Testis (tissue), 2 donors: ENCODE measurements at regions not wholly inside any gene's neighbourhood (a gene's known extent, or its start where the extent isn't known, plus 50 kb on each side); places are given as distances from the start of the nearest gene placed in this dataset.

Source experiments
- DNase-seq: peaks from one replicate; pipeline ENCODE4 v3.0.0-alpha.2; 2019
- H3K27ac ChIP-seq, 2 donors: fragments of 200-600 bp; sonication (generic); one replicate each; pipeline ENCODE4 v1.5.1; 2019
- H3K27me3 ChIP-seq: fragments of 200-600 bp; sonication (generic); one replicate; pipeline ENCODE4 v1.5.1; 2019
- H3K36me3 ChIP-seq: fragments of 200-600 bp; sonication (generic); one replicate; pipeline ENCODE4 v1.5.1; 2017; ENCODE audit warnings: low read depth; ENCODE audit errors: missing control alignments
- H3K4me1 ChIP-seq: fragments of 200-600 bp; sonication (generic); one replicate; pipeline ENCODE4 v1.5.1; 2019
- H3K4me3 ChIP-seq, 2 donors: fragments of 200-600 bp; sonication (generic); one replicate each; pipeline ENCODE4 v1.5.1; 2017 to 2019
- H3K9me3 ChIP-seq: fragments of 200-600 bp; sonication (generic); one replicate; pipeline ENCODE4 v1.5.1; 2017
- POLR2A ChIP-seq: fragments of 450-650 bp; IDR thresholded peaks from one replicate; pipeline ENCODE4 v1.6.1; 2017; ENCODE audit warnings: antibody characterized with exemption, mild to moderate bottlenecking, moderate library complexity
- WGBS, 2 donors: methylation state at CpG; one replicate each; pipeline ENCODE4 v1.1.5; 2018; 5-methylcytosine and 5-hydroxymethylcytosine counted together
- intact Hi-C: fragments of 100-400 bp; cut with DNase I; formaldehyde crosslinking; loops from one replicate; pipeline ENCODE4 v1.15.1; 2023; ENCODE audit warnings: low total_unique reads
- TF ChIP-seq, protein P1 (sequence below), 3 experiments: fragments of 450-650 bp in 2 of 3; fragments of 200-600 bp in 1 of 3; sonication (generic) in 1 of 3; IDR thresholded peaks; one replicate each; pipeline ENCODE4 v1.5.1; 2016 to 2019; ENCODE audit warnings: antibody characterized with exemption in 3 of 3, mild to moderate bottlenecking in 2 of 3, moderate library complexity in 1 of 3

GRCh38 chr4:38241541-38241940 lies 281.3 kb downstream of the PTTG2 start:
- Histone ChIP-seq H3K4me3 (no peak overlapping the region), H3K4me1 (no peaks in the 10 kb centered on the region), H3K9me3 (no peaks in the 10 kb centered on the region), H3K27ac (no peak overlapping the region), H3K36me3 (no peaks in the 10 kb centered on the region), H3K27me3 (no peaks in the 10 kb centered on the region)
- TF ChIP-seq, protein P1, sequence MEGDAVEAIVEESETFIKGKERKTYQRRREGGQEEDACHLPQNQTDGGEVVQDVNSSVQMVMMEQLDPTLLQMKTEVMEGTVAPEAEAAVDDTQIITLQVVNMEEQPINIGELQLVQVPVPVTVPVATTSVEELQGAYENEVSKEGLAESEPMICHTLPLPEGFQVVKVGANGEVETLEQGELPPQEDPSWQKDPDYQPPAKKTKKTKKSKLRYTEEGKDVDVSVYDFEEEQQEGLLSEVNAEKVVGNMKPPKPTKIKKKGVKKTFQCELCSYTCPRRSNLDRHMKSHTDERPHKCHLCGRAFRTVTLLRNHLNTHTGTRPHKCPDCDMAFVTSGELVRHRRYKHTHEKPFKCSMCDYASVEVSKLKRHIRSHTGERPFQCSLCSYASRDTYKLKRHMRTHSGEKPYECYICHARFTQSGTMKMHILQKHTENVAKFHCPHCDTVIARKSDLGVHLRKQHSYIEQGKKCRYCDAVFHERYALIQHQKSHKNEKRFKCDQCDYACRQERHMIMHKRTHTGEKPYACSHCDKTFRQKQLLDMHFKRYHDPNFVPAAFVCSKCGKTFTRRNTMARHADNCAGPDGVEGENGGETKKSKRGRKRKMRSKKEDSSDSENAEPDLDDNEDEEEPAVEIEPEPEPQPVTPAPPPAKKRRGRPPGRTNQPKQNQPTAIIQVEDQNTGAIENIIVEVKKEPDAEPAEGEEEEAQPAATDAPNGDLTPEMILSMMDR (IDR thresholded peaks at IDR 0.05) = no peak
- no peak for TF ChIP-seq POLR2A
- intact Hi-C loops = no loop called here
- WGBS, 2 donors = 89 to 98% methylated on average over 2 of the region's 2 CpGs
- DNase-seq = no peak

GRCh38 chr4:38242101-38242500 lies 281.9 kb downstream of the PTTG2 start:
- intact Hi-C loops = no loop called here
- WGBS, 2 donors = 94 to 96% methylated on average over 4 of the region's 4 CpGs
- H3K36me3 ChIP-seq = no peaks in the 10 kb centered on the region

GRCh38 chr4:38242822-38243387 lies 282.7 kb downstream of the PTTG2 start:
- no peaks in the 10 kb centered on the region for H3K4me1 ChIP-seq
- H3K4me3 ChIP-seq = no peak overlapping the region
- 60 to 64% methylated on average over 4 of the region's 4 CpGs for WGBS, 2 donors
- no peaks in the 10 kb centered on the region for H3K36me3 ChIP-seq
- no peaks in the 10 kb centered on the region for H3K27me3 ChIP-seq
- intact Hi-C loops = no loop called here
- no peak for DNase-seq
- H3K9me3 ChIP-seq = no peaks in the 10 kb centered on the region
- TF ChIP-seq POLR2A = no peak
- TF ChIP-seq, protein P1 (IDR thresholded peaks at IDR 0.05) = no peak
- no peak overlapping the region for H3K27ac ChIP-seq

More at GRCh38 chr4:38242101-38242500, 281.9 kb downstream of the PTTG2 start:
- TF ChIP-seq, protein P1 (IDR thresholded peaks at IDR 0.05) = no peak
- TF ChIP-seq POLR2A = no peak
- H3K4me1 ChIP-seq = no peaks in the 10 kb centered on the region
- H3K27ac ChIP-seq = no peak overlapping the region
- DNase-seq = no peak
- no peaks in the 10 kb centered on the region for H3K27me3 ChIP-seq
- H3K9me3 ChIP-seq = no peaks in the 10 kb centered on the region
- no peak overlapping the region for H3K4me3 ChIP-seq

DNA sequence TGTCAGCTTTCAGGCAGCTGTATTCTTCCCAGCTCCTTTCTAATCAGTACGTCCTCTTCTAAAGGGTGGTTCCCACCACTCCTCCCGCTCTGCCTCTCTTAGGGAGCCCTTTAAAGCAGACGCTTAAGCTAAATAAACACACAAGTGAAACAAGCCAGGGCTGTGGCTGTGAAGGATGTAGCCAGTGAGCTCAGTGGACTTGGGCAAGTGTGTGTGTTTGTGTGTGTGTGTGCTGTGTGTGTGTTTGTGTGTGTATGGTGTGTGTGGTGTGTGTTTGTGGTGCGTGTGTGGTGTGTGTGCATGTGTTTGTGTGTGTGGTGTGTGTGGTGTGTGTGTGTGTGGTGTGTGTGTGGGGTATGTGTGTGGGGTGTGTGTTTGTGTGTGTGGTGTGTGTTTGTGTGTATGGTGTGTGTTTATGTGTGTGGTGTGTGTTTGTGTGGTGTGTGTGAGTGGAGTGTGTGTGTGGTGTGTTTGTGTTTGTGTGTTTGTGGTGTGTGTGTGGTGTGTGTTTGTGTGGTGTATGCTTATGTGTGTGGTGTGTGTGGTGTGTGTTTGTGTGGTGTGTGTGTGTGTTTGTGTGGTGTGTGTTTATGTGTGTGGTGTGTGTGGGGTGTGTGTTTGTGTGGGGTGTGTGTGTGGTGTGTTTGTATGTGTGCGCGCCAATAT lies 283.3 kb downstream of the PTTG2 start:
- Histone ChIP-seq H3K27ac (no peak overlapping the region), H3K27me3 (no peaks in the 10 kb centered on the region), H3K36me3 (no peaks in the 10 kb centered on the region), H3K4me3 (no peak overlapping the region), H3K9me3 (no peaks in the 10 kb centered on the region), H3K4me1 (no peaks in the 10 kb centered on the region)
- no peak for DNase-seq
- whole genome bisulfite sequencing, 2 donors = 51 to 60% methylated on average over 6 of the region's 6 CpGs
- intact Hi-C loops = no loop called here
- no peak for TF ChIP-seq POLR2A

DNA sequence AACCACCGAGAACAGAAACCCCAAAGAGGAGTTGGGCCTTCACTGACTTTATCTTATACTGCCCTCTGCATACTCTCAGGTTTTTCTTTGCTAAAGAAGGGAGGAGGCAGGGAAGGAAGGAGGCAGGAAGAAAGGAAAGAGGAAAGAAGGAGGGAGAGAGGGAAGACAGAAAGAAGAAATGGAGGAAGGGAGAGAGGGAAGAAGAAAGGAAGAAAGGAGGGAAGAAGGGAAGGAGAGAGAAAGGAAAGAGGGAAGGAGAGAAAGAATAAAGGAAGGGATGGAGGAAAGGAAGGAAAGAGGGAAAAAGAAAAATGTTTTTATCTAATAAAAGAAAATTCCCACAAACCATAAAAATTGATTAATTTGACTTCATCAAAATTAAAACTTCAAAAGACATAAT lies 294.6 kb downstream of the PTTG2 start:
- no peaks in the 10 kb centered on the region for H3K36me3 ChIP-seq
- TF ChIP-seq, protein P1 (IDR thresholded peaks at IDR 0.05) = no peak
- TF ChIP-seq POLR2A = no peak
- no peaks in the 10 kb centered on the region for H3K4me1 ChIP-seq
- DNase-seq = no peak
- H3K27ac ChIP-seq = no peak overlapping the region
- no peaks in the 10 kb centered on the region for H3K27me3 ChIP-seq
- 89 to 95% methylated on average over 1 of the region's 1 CpG for WGBS, 2 donors
- no peak overlapping the region for H3K4me3 ChIP-seq
- intact Hi-C loops = no loop called here
- H3K9me3 ChIP-seq = no peaks in the 10 kb centered on the region
